Osteocyte (in vitro differentiated cells): ENCODE measurements at regions not wholly inside any gene's neighbourhood (a gene's known extent, or its start where the extent isn't known, plus 50 kb on each side); places are given as distances from the start of the nearest gene placed in this dataset.

Experiments used
- DNase-seq: peaks from one replicate; pipeline ENCODE4 v3.0.0; 2021; ENCODE audit warnings: mixed read lengths; ENCODE audit not compliant: unreplicated experiment; ENCODE audit errors: extremely low spot score
- H3K27ac Mint-ChIP-seq: one replicate; pipeline ENCODE4 v1.8.0; 2021; ENCODE audit warnings: mild to moderate bottlenecking, mixed read lengths; ENCODE audit not compliant: unreplicated experiment
- H3K27me3 Mint-ChIP-seq: one replicate; pipeline ENCODE4 v1.8.0; 2021; ENCODE audit warnings: mixed read lengths; ENCODE audit not compliant: unreplicated experiment
- H3K36me3 Mint-ChIP-seq: one replicate; pipeline ENCODE4 v1.8.0; 2021; ENCODE audit warnings: mixed read lengths; ENCODE audit not compliant: unreplicated experiment
- H3K4me1 Mint-ChIP-seq: one replicate; pipeline ENCODE4 v1.8.0; 2021; ENCODE audit warnings: mixed read lengths; ENCODE audit not compliant: unreplicated experiment
- H3K4me3 Mint-ChIP-seq: one replicate; pipeline ENCODE4 v1.8.0; 2021; ENCODE audit warnings: mild to moderate bottlenecking, moderate library complexity, mixed read lengths; ENCODE audit not compliant: unreplicated experiment
- H3K9me3 Mint-ChIP-seq: one replicate; pipeline ENCODE4 v1.8.0; 2021; ENCODE audit warnings: mixed read lengths; ENCODE audit not compliant: unreplicated experiment
- TF ChIP-seq, protein P1 (sequence below): fragments of 200-600 bp; sonication (generic); IDR thresholded peaks from 2 replicates; pipeline ENCODE4 v1.5.0; 2021; ENCODE audit warnings: antibody characterized with exemption, mild to moderate bottlenecking, moderate library complexity

DNA sequence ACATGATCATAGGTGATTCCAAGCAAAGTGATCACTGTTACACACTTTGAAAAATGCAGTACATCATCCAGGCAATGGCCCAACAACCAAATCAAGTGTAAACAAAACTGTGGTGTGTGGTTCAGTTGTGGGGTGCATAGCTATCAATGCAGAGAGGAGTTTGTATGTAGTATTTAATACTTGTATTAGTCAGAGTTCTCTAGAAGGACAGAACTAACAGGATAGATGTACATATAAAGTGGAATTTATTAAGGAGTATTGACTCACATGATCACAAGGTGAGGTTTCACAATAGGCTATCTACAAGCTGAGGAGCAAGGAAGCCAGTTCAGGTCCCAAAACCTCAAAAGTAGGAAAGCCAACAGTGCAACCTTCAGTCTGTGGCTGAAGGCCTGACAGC, 249.3 kb upstream of the HTR2A start:
- peaks cover 35% of the 10 kb centered on the region for H3K27me3 Mint-ChIP-seq
- no peaks in the 10 kb centered on the region for H3K36me3 Mint-ChIP-seq
- no peaks in the 10 kb centered on the region for H3K9me3 Mint-ChIP-seq
- TF ChIP-seq, protein P1, sequence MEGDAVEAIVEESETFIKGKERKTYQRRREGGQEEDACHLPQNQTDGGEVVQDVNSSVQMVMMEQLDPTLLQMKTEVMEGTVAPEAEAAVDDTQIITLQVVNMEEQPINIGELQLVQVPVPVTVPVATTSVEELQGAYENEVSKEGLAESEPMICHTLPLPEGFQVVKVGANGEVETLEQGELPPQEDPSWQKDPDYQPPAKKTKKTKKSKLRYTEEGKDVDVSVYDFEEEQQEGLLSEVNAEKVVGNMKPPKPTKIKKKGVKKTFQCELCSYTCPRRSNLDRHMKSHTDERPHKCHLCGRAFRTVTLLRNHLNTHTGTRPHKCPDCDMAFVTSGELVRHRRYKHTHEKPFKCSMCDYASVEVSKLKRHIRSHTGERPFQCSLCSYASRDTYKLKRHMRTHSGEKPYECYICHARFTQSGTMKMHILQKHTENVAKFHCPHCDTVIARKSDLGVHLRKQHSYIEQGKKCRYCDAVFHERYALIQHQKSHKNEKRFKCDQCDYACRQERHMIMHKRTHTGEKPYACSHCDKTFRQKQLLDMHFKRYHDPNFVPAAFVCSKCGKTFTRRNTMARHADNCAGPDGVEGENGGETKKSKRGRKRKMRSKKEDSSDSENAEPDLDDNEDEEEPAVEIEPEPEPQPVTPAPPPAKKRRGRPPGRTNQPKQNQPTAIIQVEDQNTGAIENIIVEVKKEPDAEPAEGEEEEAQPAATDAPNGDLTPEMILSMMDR, result no peak
- no peak overlapping the region for H3K27ac Mint-ChIP-seq
- no peak for DNase-seq
- no peak overlapping the region for H3K4me3 Mint-ChIP-seq
- H3K4me1 Mint-ChIP-seq, result no peaks in the 10 kb centered on the region

DNA sequence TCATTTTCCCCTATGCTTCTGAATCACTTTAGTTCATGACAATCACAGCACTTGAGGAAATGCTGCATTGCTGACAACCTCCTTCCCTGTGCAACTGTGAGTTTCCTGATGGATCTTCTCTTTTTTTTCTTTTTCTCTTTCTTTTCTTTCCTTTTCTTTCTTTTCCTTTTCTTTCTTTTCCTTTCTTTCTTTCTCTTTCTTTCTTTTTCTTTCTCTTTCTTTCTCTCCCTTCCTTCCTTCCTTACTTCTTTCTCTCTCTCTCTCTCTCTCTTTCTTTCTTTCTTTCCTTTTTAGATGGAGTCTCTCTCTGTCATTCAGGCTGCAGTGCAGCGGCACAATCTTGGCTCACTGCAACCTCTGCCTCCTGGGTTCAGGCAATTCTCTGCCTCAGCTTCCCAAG, 247.9 kb upstream of the HTR2A start:
- Mint-ChIP-seq H3K36me3 (no peaks in the 10 kb centered on the region), H3K9me3 (no peaks in the 10 kb centered on the region), H3K4me3 (no peak overlapping the region), H3K27ac (no peak overlapping the region), H3K27me3 (peaks cover 33% of the 10 kb centered on the region), H3K4me1 (no peaks in the 10 kb centered on the region)
- DNase-seq, result no peak
- TF ChIP-seq, protein P1, result no peak

DNA sequence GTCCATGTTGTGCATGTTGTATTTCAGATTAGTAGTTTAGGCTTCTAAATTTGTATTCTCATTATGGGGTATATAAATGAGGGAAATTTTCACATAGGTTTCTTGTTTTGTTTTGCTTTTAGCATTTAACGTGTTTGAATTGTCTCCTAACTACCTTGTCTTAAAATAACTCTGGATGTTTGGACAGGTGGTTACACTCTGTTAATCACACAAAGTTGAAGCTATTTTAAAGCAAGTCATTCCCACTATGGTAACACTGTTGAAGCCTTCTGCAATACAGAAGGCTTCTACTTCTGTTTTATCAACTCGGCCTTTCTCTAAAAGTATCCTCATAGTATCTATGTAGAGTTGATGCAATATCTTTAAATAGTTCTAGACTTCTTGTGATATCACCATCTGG, 245.3 kb upstream of the HTR2A start:
- DNase-seq, result no peak
- no peak overlapping the region for H3K4me3 Mint-ChIP-seq
- H3K27me3 Mint-ChIP-seq, result peaks cover 10% of the 10 kb centered on the region
- TF ChIP-seq, protein P1, result no peak
- H3K27ac Mint-ChIP-seq, result no peak overlapping the region
- no peaks in the 10 kb centered on the region for H3K36me3 Mint-ChIP-seq
- H3K4me1 Mint-ChIP-seq, result no peaks in the 10 kb centered on the region
- no peaks in the 10 kb centered on the region for H3K9me3 Mint-ChIP-seq

DNA sequence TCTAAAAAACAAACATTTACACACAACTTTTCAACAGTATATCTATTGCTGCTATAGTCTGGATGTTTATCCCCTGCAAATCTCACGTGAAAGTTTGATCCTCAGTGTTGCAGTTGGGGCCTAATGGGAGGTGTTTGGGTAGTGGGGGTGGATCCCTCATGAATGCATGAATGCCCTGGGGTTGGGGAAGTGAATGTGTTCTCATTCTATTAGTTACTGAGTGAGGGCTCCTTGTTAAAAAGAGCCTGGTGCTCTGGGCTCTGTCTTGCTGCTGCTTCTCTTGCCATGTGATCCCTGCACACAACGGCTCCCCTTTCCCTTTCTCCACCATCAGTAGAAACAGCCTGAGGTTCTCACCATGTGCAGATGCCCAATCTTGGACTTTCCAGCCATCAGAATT, 242.7 kb upstream of the HTR2A start:
- Mint-ChIP-seq H3K9me3 (no peaks in the 10 kb centered on the region), H3K27me3 (peaks cover 8% of the 10 kb centered on the region), H3K27ac (no peak overlapping the region), H3K4me3 (no peak overlapping the region), H3K4me1 (no peaks in the 10 kb centered on the region), H3K36me3 (no peaks in the 10 kb centered on the region)
- no peak for DNase-seq
- TF ChIP-seq, protein P1, result no peak

DNA sequence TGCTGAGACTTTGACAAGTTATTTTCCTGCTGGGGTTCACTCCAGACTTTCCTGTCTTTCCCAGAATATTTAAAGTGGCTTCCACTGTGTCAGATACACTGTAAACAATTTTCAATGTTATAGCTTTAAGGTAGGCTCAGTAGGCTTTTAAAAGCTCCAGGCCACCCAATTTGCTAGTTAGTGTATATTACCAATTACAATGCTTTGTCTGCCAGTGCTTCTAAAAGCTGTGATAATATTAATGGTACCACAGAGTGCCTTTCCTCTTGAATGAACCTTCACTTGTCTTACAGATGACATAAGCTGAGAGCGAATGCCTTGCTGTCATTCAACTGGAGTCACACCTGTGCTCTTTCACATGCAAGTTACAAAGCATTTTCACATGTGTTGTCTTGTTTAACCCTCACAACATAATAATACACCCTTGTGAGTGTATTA, 239.7 kb upstream of the HTR2A start:
- Mint-ChIP-seq H3K4me3 (no peak overlapping the region), H3K27me3 (peaks cover 7% of the 10 kb centered on the region), H3K4me1 (peaks cover 10% of the 10 kb centered on the region), H3K27ac (no peak overlapping the region), H3K9me3 (no peaks in the 10 kb centered on the region), H3K36me3 (no peaks in the 10 kb centered on the region)
- TF ChIP-seq, protein P1, result no peak
- DNase-seq, result no peak
